Heart right ventricle (tissue), 16 donors: ENCODE measurements at regions not wholly inside any gene's neighbourhood (a gene's known extent, or its start where the extent isn't known, plus 50 kb on each side); places are given as distances from the start of the nearest gene placed in this dataset.
A peak's percentile ranks its signal among the peaks of the same experiment; 100 is the strongest.

ENCODE experiments used
- ATAC-seq, 8 donors: fragments of 200-7000 bp; cut with Tn5 transposase; one replicate each; pipeline ENCODE4 v1.9.1; 2020; ENCODE audit warnings: mild to moderate bottlenecking in 8 of 8, moderate library complexity in 8 of 8, moderate number of reproducible peaks in 1 of 8
- DNase-seq, 2 donors: peaks; one replicate each; pipeline ENCODE4 v3.0.0-alpha.2; 2020
- H3K27ac ChIP-seq, 10 donors: fragments of 200-600 bp; sonication (generic) in 2 of 10; one replicate each; pipeline versions ENCODE4 v1.5.0 to v1.8.0; 2020 to 2022; ENCODE audit warnings: mild to moderate bottlenecking in 3 of 10
- H3K27me3 ChIP-seq, 7 donors: fragments of 200-600 bp; one replicate each; pipeline ENCODE4 v1.8.0; 2021 to 2022; ENCODE audit warnings: mild to moderate bottlenecking in 2 of 7
- H3K36me3 ChIP-seq, 9 donors: fragments of 200-600 bp; sonication (generic) in 1 of 9; one replicate each; pipeline versions ENCODE4 v1.5.0 to v1.8.0; 2020 to 2022; ENCODE audit warnings: mild to moderate bottlenecking in 2 of 9
- H3K4me1 ChIP-seq, 9 donors: fragments of 200-600 bp; sonication (generic) in 1 of 9; one replicate each; pipeline versions ENCODE4 v1.5.0 to v1.8.0; 2020 to 2022; ENCODE audit warnings: mild to moderate bottlenecking in 4 of 9
- H3K4me3 ChIP-seq, 10 donors: fragments of 200-600 bp; sonication (generic) in 2 of 10; one replicate each; pipeline versions ENCODE4 v1.5.0 to v1.8.0; 2020 to 2022; ENCODE audit warnings: mild to moderate bottlenecking in 7 of 10, moderate library complexity in 2 of 10
- H3K9me3 ChIP-seq, 11 donors: fragments of 200-600 bp in 10 of 11; sonication (generic) in 2 of 11; one replicate each; pipeline versions ENCODE4 v1.5.0 to v1.8.0; 2013 to 2022; ENCODE audit warnings: mild to moderate bottlenecking in 2 of 11, control low read depth in 1 of 11, moderate library complexity in 1 of 11
- WGBS, 2 donors: extraction: QIAGEN DNeasy Blood & Tissue Kit; methylation state at CpG; one replicate each; pipeline ENCODE4 v1.1.7; 2013; ENCODE audit warnings: inconsistent platforms in 1 of 2; 5-methylcytosine and 5-hydroxymethylcytosine counted together
- intact Hi-C, 10 donors: fragments of 100-400 bp; cut with DNase I; formaldehyde crosslinking; loops; one replicate each; pipeline versions ENCODE4 v1.11.1 to v1.14.2; 2022
- TF ChIP-seq, protein P1 (sequence below), 9 donors: fragments of 200-600 bp; sonication (generic) in 2 of 9; IDR thresholded peaks; one replicate each; pipeline versions ENCODE4 v1.5.0 to v1.8.0; 2021 to 2022; ENCODE audit warnings: antibody characterized with exemption in 9 of 9, mild to moderate bottlenecking in 5 of 9, moderate library complexity in 1 of 9
- donor health status: Arrhythmogenic right ventricular cardiomyopathy.
- donor health status: ischemic (EF 13 %, LVEDD 7.1; RV severe dilation, severe dysfunction).
- donor health status: healthy with polysubstance abuse.
- donor health status: DM: no; HTN: yes; CAD: no.
- donor health status: DM: no; HTN: no; CAD: no.
- donor health status: ischemic (EF 25% LVEDD 6.9; RV normal size, moderate dysfunction).
- donor health status: ischemic (EF 25% LVEDD 5.7; RV mildly dilated, moderate dysfunction).
- donor health status: healthy.
- donor health status: DM: yes; HTN: yes; CAD: no.
- donor health status: Ischemic cardiomyopathy.
- donor health status: ischemic (EF 35%, LVEDD 5.7; RV mildly dilated, moderate dysfunction).
- donor health status: nonischemic (EF 11% LVEDD 7.7; RV severe dilation, severe dysfunction).
- donor health status: DM: yes; HTN: yes; CAD: no.
- donor health status: PGD.
- donor health status: ischemic (EF 29% LVEDD 5.4; RV normal size, mild dysfunction).
- donor health status: nonischemic (EF 23%, LVEDD 6.1; RV moderate dilation, normal function).

DNA sequence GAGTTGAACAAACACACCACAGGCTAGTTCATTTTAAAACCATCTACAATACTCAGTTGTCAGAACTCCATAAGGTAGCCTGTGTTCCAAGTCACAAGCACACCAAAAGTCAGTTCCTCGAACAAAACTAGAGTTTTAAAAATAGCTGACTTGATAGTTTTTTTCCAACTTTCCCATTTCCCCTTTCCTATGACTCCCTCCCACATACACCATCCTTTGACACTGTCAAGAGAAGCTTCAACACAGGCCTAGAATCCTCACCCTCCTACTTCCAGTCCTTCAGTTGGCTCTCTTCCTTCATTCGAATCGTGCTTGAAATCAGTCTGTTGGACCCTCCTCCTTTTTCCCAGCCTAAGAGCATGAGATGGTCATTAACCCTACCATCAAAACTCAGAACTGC lies 105.7 kb upstream of the AKIP1 start:
- intact Hi-C loops, result loop anchor here in 4 of 10 donors (5.0 kb wide), 4 partner anchors 33 to 98 kb away; no protein-coding TSS in a partner anchor
- DNase-seq (no peak), ATAC-seq (no peak)
- H3K27me3 ChIP-seq, result no peaks in the 10 kb centered on the region
- H3K9me3 ChIP-seq, result no peaks in the 10 kb centered on the region
- H3K4me3 ChIP-seq, result no peak overlapping the region
- WGBS, 2 donors, result 15 to 22% methylated on average over 3 of the region's 3 CpGs
- H3K4me1 ChIP-seq, result peaks cover 16 to 88% (median 76%) of the 10 kb centered on the region in 9 donors
- H3K36me3 ChIP-seq, result peaks cover 0 to 20% (median 0%) of the 10 kb centered on the region in 9 donors
- TF ChIP-seq, protein P1, sequence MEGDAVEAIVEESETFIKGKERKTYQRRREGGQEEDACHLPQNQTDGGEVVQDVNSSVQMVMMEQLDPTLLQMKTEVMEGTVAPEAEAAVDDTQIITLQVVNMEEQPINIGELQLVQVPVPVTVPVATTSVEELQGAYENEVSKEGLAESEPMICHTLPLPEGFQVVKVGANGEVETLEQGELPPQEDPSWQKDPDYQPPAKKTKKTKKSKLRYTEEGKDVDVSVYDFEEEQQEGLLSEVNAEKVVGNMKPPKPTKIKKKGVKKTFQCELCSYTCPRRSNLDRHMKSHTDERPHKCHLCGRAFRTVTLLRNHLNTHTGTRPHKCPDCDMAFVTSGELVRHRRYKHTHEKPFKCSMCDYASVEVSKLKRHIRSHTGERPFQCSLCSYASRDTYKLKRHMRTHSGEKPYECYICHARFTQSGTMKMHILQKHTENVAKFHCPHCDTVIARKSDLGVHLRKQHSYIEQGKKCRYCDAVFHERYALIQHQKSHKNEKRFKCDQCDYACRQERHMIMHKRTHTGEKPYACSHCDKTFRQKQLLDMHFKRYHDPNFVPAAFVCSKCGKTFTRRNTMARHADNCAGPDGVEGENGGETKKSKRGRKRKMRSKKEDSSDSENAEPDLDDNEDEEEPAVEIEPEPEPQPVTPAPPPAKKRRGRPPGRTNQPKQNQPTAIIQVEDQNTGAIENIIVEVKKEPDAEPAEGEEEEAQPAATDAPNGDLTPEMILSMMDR (IDR thresholded peaks at IDR 0.05), result no peak
- peak overlapping the region in 8 of 10 donors; percentile 22 to 79 (median 65) for H3K27ac ChIP-seq

DNA sequence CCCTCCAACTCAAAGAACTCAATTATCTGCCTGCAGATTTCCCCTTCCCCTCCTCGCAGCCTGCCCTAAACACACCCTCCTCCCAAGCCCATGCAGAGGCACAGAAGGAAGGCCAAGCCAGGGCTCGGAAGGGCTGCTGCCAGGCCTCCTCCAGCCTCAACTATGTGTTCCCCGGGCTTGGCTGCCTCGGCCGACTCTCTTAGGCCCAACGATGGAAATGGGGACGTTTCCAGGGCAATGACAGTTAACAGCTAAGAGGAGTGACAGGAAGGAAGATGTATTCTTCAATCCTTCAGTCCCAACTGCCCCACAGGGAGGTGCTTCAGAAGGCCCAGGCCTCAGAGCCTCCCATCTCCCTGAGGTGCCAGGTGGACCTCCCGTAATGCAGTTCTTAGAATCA lies 104.0 kb upstream of the AKIP1 start:
- peak overlapping the region in 6 of 10 donors; percentile 6 to 68 (median 39) for H3K4me3 ChIP-seq
- no peaks in the 10 kb centered on the region for H3K9me3 ChIP-seq
- H3K27me3 ChIP-seq, result no peaks in the 10 kb centered on the region
- peak overlapping the region; percentile 20 to 96 (median 90) for H3K27ac ChIP-seq
- peaks cover 19 to 90% (median 72%) of the 10 kb centered on the region in 9 donors for H3K4me1 ChIP-seq
- WGBS, 2 donors, result 48 to 52% methylated on average over 8 of the region's 8 CpGs
- DNase-seq, result no peak
- TF ChIP-seq, protein P1 (IDR thresholded peaks at IDR 0.05), result no peak
- H3K36me3 ChIP-seq, result peaks cover 0 to 8% (median 0%) of the 10 kb centered on the region in 9 donors
- intact Hi-C loops, result loop anchor here in 4 of 10 donors (5.0 kb wide), 4 partner anchors 35 to 100 kb away; no protein-coding TSS in a partner anchor
- no peak for ATAC-seq

DNA sequence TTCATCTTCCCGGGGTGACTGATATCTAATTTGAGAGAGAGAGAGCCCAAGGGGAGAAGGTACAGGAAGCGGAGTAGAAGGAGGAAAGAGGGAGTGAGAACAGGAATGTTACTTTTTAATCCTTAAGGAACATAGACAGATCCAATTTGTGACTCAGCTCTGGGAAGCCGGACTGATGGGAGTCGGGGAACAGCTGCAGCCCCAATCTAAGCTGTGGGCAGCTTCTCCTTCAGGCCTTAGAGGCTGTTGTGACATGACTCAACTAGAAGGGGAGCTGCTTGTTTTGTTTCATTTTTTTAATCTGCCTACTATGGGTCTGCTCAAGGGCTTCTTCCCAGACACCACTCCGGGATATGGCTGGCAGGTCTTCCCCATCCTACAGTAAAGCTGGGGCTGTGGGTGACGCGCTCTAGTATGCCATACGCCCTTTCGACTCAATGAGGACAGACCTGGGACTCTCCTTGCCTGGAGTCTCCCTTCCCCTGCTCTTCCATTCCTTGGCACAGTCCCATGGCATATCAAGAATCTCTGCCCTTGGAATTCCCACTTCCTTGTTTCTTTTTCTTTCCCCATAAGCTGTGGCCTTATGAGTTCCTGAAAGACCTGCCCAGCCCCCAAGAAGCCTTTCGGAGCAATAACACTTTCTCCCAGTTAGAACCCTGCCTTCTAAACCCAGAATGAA lies 103.3 kb upstream of the AKIP1 start:
- WGBS, 2 donors, result 50 to 64% methylated on average over 10 of the region's 10 CpGs
- ATAC-seq, result peak in 7 of 8 donors; percentile 24 to 66 (median 44)
- Histone ChIP-seq H3K4me1 (peaks cover 19 to 90% (median 68%) of the 10 kb centered on the region in 9 donors), H3K27ac (peak overlapping the region; percentile 20 to 96 (median 90)), H3K9me3 (no peaks in the 10 kb centered on the region), H3K27me3 (no peaks in the 10 kb centered on the region), H3K36me3 (peaks cover 0 to 1% (median 0%) of the 10 kb centered on the region in 9 donors), H3K4me3 (peak overlapping the region in 9 of 10 donors; percentile 0 to 72 (median 65))
- intact Hi-C loops, result loop anchor here in 4 of 10 donors (5.0 kb wide), 4 partner anchors 35 to 100 kb away; no protein-coding TSS in a partner anchor
- TF ChIP-seq, protein P1 (IDR thresholded peaks at IDR 0.05), result no peak
- DNase-seq, result peak in 1 of 2 donors; percentile 46

DNA sequence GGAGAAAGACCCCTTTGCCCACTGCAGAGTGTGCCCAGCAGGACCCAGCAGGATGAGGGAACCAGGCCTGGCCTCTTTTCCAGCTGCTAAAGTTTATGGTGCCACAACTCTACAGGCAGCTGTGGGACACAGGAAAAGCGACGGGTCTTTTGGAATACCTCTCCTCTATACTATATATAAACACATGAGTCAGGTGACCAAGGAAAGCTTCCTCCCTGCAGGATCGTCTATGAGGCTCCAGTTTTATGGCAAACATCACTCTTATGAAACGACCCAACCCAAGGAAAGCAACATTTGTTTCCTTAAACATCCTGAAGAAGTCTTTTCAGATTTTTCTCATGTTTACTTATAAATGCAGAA lies 102.8 kb upstream of the AKIP1 start:
- ATAC-seq (no peak), DNase-seq (no peak)
- H3K9me3 ChIP-seq, result no peaks in the 10 kb centered on the region
- H3K27ac ChIP-seq, result peak overlapping the region; percentile 20 to 96 (median 90)
- H3K36me3 ChIP-seq, result no peaks in the 10 kb centered on the region
- no peaks in the 10 kb centered on the region for H3K27me3 ChIP-seq
- intact Hi-C loops, result loop anchor here in 4 of 10 donors (5.0 kb wide), 4 partner anchors 36 to 101 kb away; no protein-coding TSS in a partner anchor
- H3K4me3 ChIP-seq, result peak overlapping the region in 9 of 10 donors; percentile 0 to 72 (median 65)
- TF ChIP-seq, protein P1 (IDR thresholded peaks at IDR 0.05), result no peak
- peaks cover 19 to 94% (median 65%) of the 10 kb centered on the region in 9 donors for H3K4me1 ChIP-seq
- 19 to 27% methylated on average over 4 of the region's 4 CpGs for WGBS, 2 donors
